ENCODE measurements at regions not wholly inside any gene's neighbourhood (a gene's known extent, or its start where the extent isn't known, plus 50 kb on each side); places are given as distances from the start of the nearest gene placed in this dataset.
A peak's percentile ranks its signal among the peaks of the same experiment; 100 is the strongest.

GRCh38 chrX:69110116-69110530 is 55.1 kb downstream of the PJA1 start:
- H3K36me3 ChIP-seq: no peaks in the 10 kb centered on the region
- no peak for DNase-seq
- no peaks in the 10 kb centered on the region for H3K9me3 ChIP-seq
- H3K27me3 ChIP-seq: no peaks in the 10 kb centered on the region
- no peak overlapping the region for H3K4me3 ChIP-seq

GRCh38 chrX:69109706-69110105 is 55.5 kb downstream of the PJA1 start:
- Histone ChIP-seq H3K4me3 (no peak overlapping the region), H3K9me3 (no peaks in the 10 kb centered on the region)
- DNase-seq: peak; percentile 81

GRCh38 chrX:69109036-69109663 is 56.1 kb downstream of the PJA1 start:
- DNase-seq: no peak
- Histone ChIP-seq H3K4me3 (no peak overlapping the region), H3K36me3 (no peaks in the 10 kb centered on the region), H3K9me3 (no peaks in the 10 kb centered on the region), H3K27me3 (no peaks in the 10 kb centered on the region)

More at GRCh38 chrX:69109706-69110105, 55.5 kb downstream of the PJA1 start:
- Histone ChIP-seq H3K36me3 (no peaks in the 10 kb centered on the region), H3K27me3 (no peaks in the 10 kb centered on the region)

- Histone ChIP-seq H3K9me3 (no peaks in the 10 kb centered on the region), H3K36me3 (no peaks in the 10 kb centered on the region), H3K4me3 (no peak overlapping the region), H3K27me3 (no peaks in the 10 kb centered on the region)
- no peak for DNase-seq
These were observed 57.4 kb downstream of the PJA1 start for GRCh38 chrX:69107747-69108401.

GRCh38 chrX:69107231-69107739 is 58.0 kb downstream of the PJA1 start:
- Histone ChIP-seq H3K36me3 (no peaks in the 10 kb centered on the region), H3K4me3 (no peak overlapping the region), H3K27me3 (no peaks in the 10 kb centered on the region), H3K9me3 (no peaks in the 10 kb centered on the region)
- no peak for DNase-seq

- no peaks in the 10 kb centered on the region for H3K9me3 ChIP-seq
- no peak overlapping the region for H3K4me3 ChIP-seq
- no peaks in the 10 kb centered on the region for H3K27me3 ChIP-seq
- H3K36me3 ChIP-seq: no peaks in the 10 kb centered on the region
- DNase-seq: no peak
These were observed 60.4 kb downstream of the PJA1 start for GRCh38 chrX:69104756-69105434.

- no peaks in the 10 kb centered on the region for H3K9me3 ChIP-seq
- H3K4me3 ChIP-seq: no peak overlapping the region
- no peaks in the 10 kb centered on the region for H3K36me3 ChIP-seq
- no peak for DNase-seq
- H3K27me3 ChIP-seq: no peaks in the 10 kb centered on the region
These were observed 61.7 kb downstream of the PJA1 start for GRCh38 chrX:69103539-69103938.

GRCh38 chrX:69102612-69103194 is 62.5 kb downstream of the PJA1 start:
- Histone ChIP-seq H3K36me3 (no peaks in the 10 kb centered on the region), H3K27me3 (no peaks in the 10 kb centered on the region), H3K9me3 (no peaks in the 10 kb centered on the region), H3K4me3 (no peak overlapping the region)
- DNase-seq: peak; percentile 29

GRCh38 chrX:69101683-69102251 is 63.5 kb downstream of the PJA1 start:
- DNase-seq: no peak
- Histone ChIP-seq H3K27me3 (no peaks in the 10 kb centered on the region), H3K36me3 (no peaks in the 10 kb centered on the region), H3K4me3 (no peak overlapping the region), H3K9me3 (no peaks in the 10 kb centered on the region)

- H3K4me3 ChIP-seq: no peak overlapping the region
- no peaks in the 10 kb centered on the region for H3K27me3 ChIP-seq
- H3K9me3 ChIP-seq: no peaks in the 10 kb centered on the region
- no peaks in the 10 kb centered on the region for H3K36me3 ChIP-seq
- DNase-seq: no peak
These were observed 64.8 kb downstream of the PJA1 start for GRCh38 chrX:69100478-69100877.

GRCh38 chrX:69097451-69098236 is 67.6 kb downstream of the PJA1 start:
- no peak for DNase-seq
- no peaks in the 10 kb centered on the region for H3K36me3 ChIP-seq
- H3K9me3 ChIP-seq: no peaks in the 10 kb centered on the region

GRCh38 chrX:69096963-69097362 is 68.3 kb downstream of the PJA1 start:
- Histone ChIP-seq H3K9me3 (no peaks in the 10 kb centered on the region), H3K36me3 (no peaks in the 10 kb centered on the region), H3K4me3 (no peak overlapping the region), H3K27me3 (no peaks in the 10 kb centered on the region)
- DNase-seq: no peak

More at GRCh38 chrX:69097451-69098236, 67.6 kb downstream of the PJA1 start:
- Histone ChIP-seq H3K27me3 (no peaks in the 10 kb centered on the region), H3K4me3 (no peak overlapping the region)

GRCh38 chrX:69094977-69095669 is 70.1 kb downstream of the PJA1 start:
- H3K36me3 ChIP-seq: no peaks in the 10 kb centered on the region
- no peak overlapping the region for H3K4me3 ChIP-seq
- no peaks in the 10 kb centered on the region for H3K27me3 ChIP-seq
- no peak for DNase-seq
- no peaks in the 10 kb centered on the region for H3K9me3 ChIP-seq

GRCh38 chrX:69093960-69094871 is 71.0 kb downstream of the PJA1 start:
- Histone ChIP-seq H3K9me3 (no peaks in the 10 kb centered on the region), H3K36me3 (no peaks in the 10 kb centered on the region), H3K27me3 (no peaks in the 10 kb centered on the region), H3K4me3 (no peak overlapping the region)
- peak; percentile 13 for DNase-seq

GRCh38 chrX:69090022-69090421 is 75.2 kb downstream of the PJA1 start:
- Histone ChIP-seq H3K27me3 (no peaks in the 10 kb centered on the region), H3K36me3 (no peaks in the 10 kb centered on the region), H3K4me3 (no peak overlapping the region), H3K9me3 (no peaks in the 10 kb centered on the region)
- DNase-seq: no peak

Measured in MG63 (cell line).